Stomach (tissue), 8 donors: ENCODE measurements at regions not wholly inside any gene's neighbourhood (a gene's known extent, or its start where the extent isn't known, plus 50 kb on each side); places are given as distances from the start of the nearest gene placed in this dataset.

Experiments
- DNase-seq, 2 donors: peaks; one replicate each; pipeline versions ENCODE4 v3.0.0 to v3.0.0-alpha.2; 2013 to 2019
- H3K27ac ChIP-seq, 5 donors: fragments of 200-600 bp in 4 of 5; sonication (generic) in 4 of 5; one replicate each; pipeline ENCODE4 v1.5.1; 2013 to 2019; ENCODE audit warnings: mild to moderate bottlenecking in 1 of 5, moderate library complexity in 1 of 5
- H3K27me3 ChIP-seq, 3 donors: fragments of 200-600 bp; sonication (generic); one replicate each; pipeline ENCODE4 v1.5.1; 2017 to 2019; ENCODE audit warnings: mixed run types in 1 of 3
- H3K36me3 ChIP-seq, 4 donors: fragments of 200-600 bp; sonication (generic); 1 replicate in 3 of 4; 2 replicates in 1 of 4; pipeline ENCODE4 v1.5.1; 2016 to 2019
- H3K4me1 ChIP-seq, 4 donors: fragments of 200-600 bp; sonication (generic); one replicate each; pipeline ENCODE4 v1.5.1; 2016 to 2019
- H3K4me3 ChIP-seq, 4 donors: fragments of 200-600 bp; sonication (generic) in 3 of 4; one replicate each; pipeline ENCODE4 v1.5.1; 2016 to 2019; ENCODE audit warnings: mild to moderate bottlenecking in 1 of 4
- H3K9me3 ChIP-seq, 4 donors: fragments of 200-600 bp; sonication (generic); one replicate each; pipeline ENCODE4 v1.5.1; 2016 to 2019
- CTCF ChIP-seq, 7 experiments: fragments of 450-650 bp in 4 of 7; fragments of 200-600 bp in 3 of 7; sonication (generic) in 3 of 7; IDR thresholded peaks; one replicate each; pipeline ENCODE4 v1.5.1; 2016 to 2019; ENCODE audit warnings: antibody characterized with exemption in 7 of 7, control low read depth in 2 of 7, mild to moderate bottlenecking in 1 of 7
- EP300 ChIP-seq: sonication (generic); formaldehyde crosslinking; IDR thresholded peaks from one replicate; pipeline ENCODE4 v1.6.1; 2017; ENCODE audit warnings: antibody characterized with exemption
- POLR2A ChIP-seq, 4 donors: fragments of 450-650 bp; IDR thresholded peaks; one replicate each; pipeline ENCODE4 v1.6.1; 2016; ENCODE audit warnings: antibody characterized with exemption in 4 of 4, control low read depth in 2 of 4, mild to moderate bottlenecking in 1 of 4, moderate library complexity in 1 of 4
- POLR2AphosphoS5 ChIP-seq, 3 donors: sonication (generic); formaldehyde crosslinking; IDR thresholded peaks; one replicate each; pipeline ENCODE4 v1.6.1; 2016; ENCODE audit warnings: antibody characterized with exemption in 3 of 3
- WGBS, 5 donors: extraction: QIAGEN DNeasy Blood & Tissue Kit in 3 of 5; methylation state at CpG; one replicate each; pipeline versions ENCODE4 v1.1.5 to v1.1.7; 2013 to 2018; 5-methylcytosine and 5-hydroxymethylcytosine counted together
- intact Hi-C: fragments of 100-400 bp; cut with DNase I; formaldehyde crosslinking; loops from one replicate; pipeline ENCODE4 v1.15.1; 2023; ENCODE audit warnings: low total_unique reads
- donor health status: healthy with polysubstance abuse.
- donor health status: Bipolar disorder and iron deficiency.
- donor health status: healthy.

- H3K27ac ChIP-seq = no peak overlapping the region
- no peaks in the 10 kb centered on the region for H3K9me3 ChIP-seq
- no peaks in the 10 kb centered on the region for H3K4me1 ChIP-seq
- intact Hi-C loops = no loop called here
- peak in 1 of 2 donors; percentile 23 for DNase-seq
- H3K36me3 ChIP-seq = no peaks in the 10 kb centered on the region
- H3K27me3 ChIP-seq = no peaks in the 10 kb centered on the region
- H3K4me3 ChIP-seq = no peak overlapping the region
- TF ChIP-seq POLR2A (IDR thresholded peaks at IDR 0.05) (no peak), CTCF (IDR thresholded peaks at IDR 0.05) (no peak), EP300 (no peak), POLR2AphosphoS5 (IDR thresholded peaks at IDR 0.05) (no peak)
Observed at GRCh38 chr5:8288334-8288733, 419.4 kb downstream of the MTRR start.

GRCh38 chr5:8288897-8289516 lies 420.1 kb downstream of the MTRR start:
- H3K27me3 ChIP-seq = no peaks in the 10 kb centered on the region
- intact Hi-C loops = no loop called here
- no peaks in the 10 kb centered on the region for H3K4me1 ChIP-seq
- H3K36me3 ChIP-seq = no peaks in the 10 kb centered on the region
- no peak overlapping the region for H3K27ac ChIP-seq
- no peak overlapping the region for H3K4me3 ChIP-seq
- no peak for TF ChIP-seq CTCF (IDR thresholded peaks at IDR 0.05)
- TF ChIP-seq POLR2AphosphoS5 (IDR thresholded peaks at IDR 0.05) = no peak
- peak in 1 of 2 donors; percentile 12 for DNase-seq
- 75 to 87% (median 81%) methylated on average over 6 of the region's 6 CpGs for WGBS, 5 donors
- H3K9me3 ChIP-seq = no peaks in the 10 kb centered on the region

- H3K4me1 ChIP-seq = no peaks in the 10 kb centered on the region
- H3K36me3 ChIP-seq = no peaks in the 10 kb centered on the region
- no peak for DNase-seq
- H3K9me3 ChIP-seq = no peaks in the 10 kb centered on the region
- H3K4me3 ChIP-seq = no peak overlapping the region
- WGBS, 5 donors = 59 to 81% (median 79%) methylated on average over 1 of the region's 1 CpG
- no peaks in the 10 kb centered on the region for H3K27me3 ChIP-seq
- no peak overlapping the region for H3K27ac ChIP-seq
- intact Hi-C loops = no loop called here
- TF ChIP-seq EP300 (no peak), POLR2AphosphoS5 (IDR thresholded peaks at IDR 0.05) (no peak), CTCF (IDR thresholded peaks at IDR 0.05) (no peak), POLR2A (IDR thresholded peaks at IDR 0.05) (no peak)
Observed at GRCh38 chr5:8289779-8290178, 420.8 kb downstream of the MTRR start.

GRCh38 chr5:8290721-8291120 lies 421.8 kb downstream of the MTRR start:
- Histone ChIP-seq H3K27ac (no peak overlapping the region), H3K4me1 (no peaks in the 10 kb centered on the region), H3K4me3 (no peak overlapping the region), H3K27me3 (no peaks in the 10 kb centered on the region), H3K9me3 (no peaks in the 10 kb centered on the region), H3K36me3 (no peaks in the 10 kb centered on the region)
- intact Hi-C loops = no loop called here
- WGBS, 5 donors = 82 to 90% (median 89%) methylated on average over 2 of the region's 2 CpGs
- DNase-seq = no peak
- TF ChIP-seq POLR2A (IDR thresholded peaks at IDR 0.05) = no peak
- no peak for TF ChIP-seq EP300
- no peak for TF ChIP-seq CTCF (IDR thresholded peaks at IDR 0.05)
- TF ChIP-seq POLR2AphosphoS5 (IDR thresholded peaks at IDR 0.05) = no peak
